T-helper 22 cell (primary cell): ENCODE measurements at regions not wholly inside any gene's neighbourhood (a gene's known extent, or its start where the extent isn't known, plus 50 kb on each side); places are given as distances from the start of the nearest gene placed in this dataset.
"Not testable (repeated sequence)": the region's sequence is repeated elsewhere in the genome, so short reads cannot be mapped to it uniquely, and the experiment has no call there.

Experiments
- DNase-seq: peaks from one replicate; pipeline ENCODE4 v3.0.0-alpha.2; 2020; ENCODE audit warnings: low read depth

GRCh38 chr13:85601526-85601925 is 197.7 kb downstream of the SLITRK6 start:
- no peak for DNase-seq

GRCh38 chr13:85597790-85598500 is 201.3 kb downstream of the SLITRK6 start:
- DNase-seq, result no peak

DNA sequence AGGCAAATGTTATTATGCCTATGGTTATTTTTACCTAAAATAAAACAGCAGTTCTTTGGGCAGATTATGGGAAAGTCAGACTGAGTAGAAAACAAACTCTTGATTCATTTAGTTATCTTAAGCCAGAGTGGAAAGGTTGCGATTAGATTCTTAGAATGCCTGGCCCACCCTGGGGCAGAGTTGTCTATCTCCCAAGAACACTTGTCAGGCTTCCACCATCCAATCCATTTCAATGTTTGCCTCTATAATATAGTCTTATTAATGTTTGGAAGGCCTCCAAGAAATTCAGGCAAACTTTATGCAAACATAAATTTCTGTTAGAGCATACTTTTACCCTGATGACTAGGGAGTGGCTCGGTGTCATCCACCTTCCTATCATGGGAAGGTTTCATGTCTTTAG is 207.0 kb downstream of the SLITRK6 start:
- no peak for DNase-seq

DNA sequence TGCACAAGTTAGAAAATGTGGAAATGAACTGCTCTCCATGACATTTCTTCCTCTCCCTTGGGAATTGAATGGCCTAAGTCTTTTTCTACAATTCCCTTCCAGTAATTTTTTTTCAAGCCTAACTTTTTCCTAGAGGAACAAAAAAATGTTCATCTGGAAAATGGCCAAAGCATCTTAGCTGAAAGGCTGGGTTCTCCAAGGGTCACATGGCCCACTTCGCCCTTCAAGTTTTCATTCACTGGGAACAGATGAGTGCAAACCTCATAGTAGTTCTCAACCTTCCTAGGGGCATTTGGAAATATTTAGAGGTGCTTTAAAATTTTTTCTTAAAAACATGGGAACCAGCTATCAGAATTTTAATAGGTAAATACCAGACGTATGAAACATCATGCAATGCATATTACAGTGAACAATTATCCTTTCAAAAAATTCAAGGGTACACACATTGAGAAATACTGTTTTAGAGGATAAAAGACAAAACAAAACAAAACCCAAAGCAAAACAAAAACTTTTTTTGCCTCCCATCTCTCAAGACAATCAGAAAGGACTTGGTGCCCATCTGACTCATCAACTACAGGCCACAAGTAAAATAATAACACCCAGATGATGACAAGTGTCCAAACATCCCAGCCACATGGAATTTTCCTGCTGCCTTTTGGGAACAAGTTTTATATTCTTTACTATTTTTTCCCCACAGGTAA is 208.8 kb downstream of the SLITRK6 start:
- DNase-seq, result no peak

GRCh38 chr13:85589021-85589420 is 210.2 kb downstream of the SLITRK6 start:
- no peak for DNase-seq

DNA sequence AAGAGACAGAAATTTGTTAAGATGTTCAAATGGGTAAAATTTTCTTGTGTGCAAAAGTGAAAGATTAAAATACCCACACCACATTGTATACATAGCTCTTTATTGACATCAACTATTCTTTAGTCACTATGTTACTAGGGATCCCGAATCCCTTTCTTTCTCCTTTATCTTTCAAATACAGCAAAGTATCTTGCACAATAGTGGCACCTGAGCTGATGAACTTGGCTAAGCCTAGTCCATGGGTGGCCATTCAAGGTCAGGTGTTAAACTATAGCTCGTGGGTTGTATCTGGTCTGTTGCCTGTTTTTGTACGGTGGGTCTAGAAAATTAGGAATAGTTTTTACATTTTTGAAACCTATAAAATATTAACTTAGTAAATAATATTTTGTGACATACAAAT is 210.9 kb downstream of the SLITRK6 start:
- DNase-seq, result no peak

DNA sequence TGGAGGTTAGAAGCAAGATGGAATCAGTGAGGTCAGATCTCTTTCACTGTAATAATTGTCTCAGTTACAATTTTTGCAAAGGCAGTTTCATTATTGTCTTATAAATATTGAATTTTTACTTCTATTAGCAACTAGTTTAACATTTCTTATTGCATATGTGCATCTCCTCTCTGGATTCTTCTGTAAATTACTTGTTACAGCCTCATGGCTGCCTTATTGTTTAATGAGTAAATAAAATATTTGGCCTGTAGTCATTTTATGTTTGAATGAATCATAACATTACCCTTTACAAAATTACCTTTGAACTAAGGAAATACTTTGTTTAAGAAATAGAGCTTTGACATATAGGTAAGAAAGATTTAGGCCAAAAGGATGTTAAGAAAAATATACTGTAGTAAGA is 212.4 kb downstream of the SLITRK6 start:
- DNase-seq, result no peak

DNA sequence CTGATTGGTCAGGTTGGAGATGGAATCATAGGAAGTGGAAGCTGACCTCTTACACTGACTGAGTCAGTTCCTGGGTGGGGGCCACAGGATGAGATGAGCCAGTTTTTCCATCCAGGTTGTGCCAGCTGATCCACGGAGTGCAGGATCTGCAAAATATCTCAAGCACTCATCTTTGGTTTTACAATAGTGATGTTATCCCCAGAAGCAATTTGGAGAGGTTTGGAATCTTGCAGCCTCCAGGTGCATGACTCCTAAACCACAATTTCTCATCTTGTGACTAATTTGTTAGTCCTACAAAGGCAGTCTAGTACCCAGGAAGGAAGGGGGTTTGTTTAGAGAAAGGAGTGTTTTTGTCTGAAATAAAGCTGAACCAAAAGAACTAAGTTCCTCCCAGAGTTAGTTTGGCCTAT is 212.8 kb downstream of the SLITRK6 start:
- no peak for DNase-seq

DNA sequence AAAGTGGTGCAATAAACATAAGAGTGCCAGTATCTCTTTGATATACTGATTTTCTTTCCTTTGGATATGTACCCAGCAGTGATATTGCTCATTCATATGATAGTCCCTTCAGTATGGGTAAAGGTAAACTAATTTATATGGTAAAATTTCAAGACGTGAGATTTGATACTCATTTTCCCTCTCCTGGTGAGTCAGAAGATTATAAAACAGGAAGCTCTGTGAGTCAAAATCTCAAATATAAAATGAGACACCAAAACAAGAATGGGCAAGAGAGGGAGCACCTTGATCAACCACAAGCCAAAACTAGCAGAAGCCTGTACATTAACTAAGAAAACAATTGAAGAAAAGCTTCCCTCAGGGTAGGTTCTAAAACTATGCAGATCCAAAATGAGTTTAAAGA is 216.3 kb downstream of the SLITRK6 start:
- DNase-seq, result no peak

GRCh38 chr13:85575110-85575509 is 224.1 kb downstream of the SLITRK6 start:
- DNase-seq, result no peak

GRCh38 chr13:85567909-85568308 is 231.3 kb downstream of the SLITRK6 start:
- DNase-seq, result no peak

DNA sequence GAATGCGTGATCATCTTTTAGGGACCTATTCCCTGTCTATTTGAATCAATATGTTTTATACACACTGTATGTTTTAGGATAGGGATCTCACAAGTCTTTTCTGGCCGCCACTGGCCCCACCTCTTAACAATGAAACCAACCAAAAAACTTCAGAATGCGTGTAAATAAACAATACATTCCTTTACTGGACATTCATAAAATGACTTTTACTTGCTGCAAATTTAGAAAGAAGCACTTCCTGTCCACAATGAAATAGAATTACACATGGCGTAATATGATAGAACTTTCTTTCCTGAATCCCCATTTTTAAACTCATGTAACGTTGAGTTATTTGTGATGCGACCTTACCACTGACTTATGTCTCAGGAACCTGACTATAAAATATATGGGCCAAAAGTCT is 233.6 kb downstream of the SLITRK6 start:
- DNase-seq, result no peak

- no peak for DNase-seq
Measured at GRCh38 chr13:85564598-85564997, 234.6 kb downstream of the SLITRK6 start.

DNA sequence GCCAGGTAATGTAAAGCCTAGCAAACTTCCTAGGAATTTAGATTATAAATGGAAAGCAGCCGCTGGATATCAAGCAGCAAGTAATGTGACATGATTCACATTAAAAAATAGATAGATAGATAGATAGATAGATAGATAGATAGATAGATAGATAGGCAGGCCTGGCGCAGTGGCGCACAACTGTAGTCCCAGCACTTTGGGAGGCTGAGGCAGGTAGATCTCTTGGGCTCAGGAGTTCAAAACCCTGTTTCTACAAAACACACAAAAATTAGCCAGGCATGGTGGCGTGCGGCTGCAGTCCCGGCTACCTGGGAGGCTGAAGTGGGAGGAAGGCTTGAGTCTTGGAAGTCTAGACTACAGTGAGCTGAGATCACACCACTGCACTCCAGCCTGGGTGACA is 236.9 kb downstream of the SLITRK6 start:
- no peak for DNase-seq

DNA sequence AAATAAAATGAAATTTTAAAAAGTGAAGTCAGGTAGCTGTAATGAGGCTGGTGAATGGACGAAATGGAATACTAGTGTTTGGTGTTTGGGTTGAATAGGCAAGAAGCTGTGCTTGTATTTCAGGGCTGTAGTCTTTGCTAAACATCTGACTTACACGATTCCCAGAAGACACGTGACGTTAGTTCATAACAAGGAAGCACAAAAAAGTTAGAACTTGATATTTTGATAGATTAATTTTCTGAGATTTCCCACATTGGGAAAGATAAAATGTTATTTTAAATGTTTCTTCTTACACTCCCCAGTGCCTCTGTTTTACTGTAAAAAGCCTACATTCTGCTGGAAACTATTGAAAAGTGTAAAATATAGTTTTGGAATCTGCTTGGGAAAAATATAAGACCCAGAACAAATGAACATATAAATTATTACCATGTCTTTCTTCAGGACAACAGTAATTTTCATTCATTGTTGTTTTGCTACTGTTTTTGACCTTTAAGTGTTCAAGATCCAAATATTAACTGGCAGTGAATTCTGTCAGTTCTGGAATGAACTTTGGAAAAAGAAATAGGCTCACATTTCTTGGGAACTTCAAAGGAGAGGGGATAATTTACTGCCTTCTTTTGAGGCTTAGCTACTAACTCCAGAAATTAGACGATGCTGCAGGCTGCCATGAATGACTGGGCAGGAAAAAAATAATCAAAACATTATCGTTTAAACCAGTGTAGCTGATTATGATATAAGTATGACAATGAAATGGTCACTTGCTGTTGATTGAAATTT is 241.3 kb downstream of the SLITRK6 start:
- no peak for DNase-seq

GRCh38 chr13:85551012-85551411 is 248.2 kb downstream of the SLITRK6 start:
- no peak for DNase-seq

DNA sequence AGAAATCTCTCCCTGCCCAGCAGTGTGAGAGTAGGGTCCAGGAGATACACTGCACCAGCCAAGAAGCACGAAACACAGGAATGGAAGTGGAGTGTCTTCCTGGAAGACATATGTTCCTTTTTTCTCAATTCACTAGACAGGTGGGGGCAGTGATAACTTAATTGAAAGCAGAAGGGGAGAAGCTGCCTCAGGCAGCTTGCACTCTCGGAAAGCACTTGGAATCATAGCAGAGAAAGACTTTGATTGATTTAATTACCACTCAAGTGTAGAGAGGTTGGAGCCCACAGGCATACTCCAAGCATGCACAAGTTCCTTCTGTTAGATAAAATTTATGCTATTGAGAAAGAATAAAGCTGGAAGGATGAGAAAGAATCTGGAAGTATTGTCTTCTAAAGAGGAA is 249.4 kb downstream of the SLITRK6 start:
- no peak for DNase-seq

DNA sequence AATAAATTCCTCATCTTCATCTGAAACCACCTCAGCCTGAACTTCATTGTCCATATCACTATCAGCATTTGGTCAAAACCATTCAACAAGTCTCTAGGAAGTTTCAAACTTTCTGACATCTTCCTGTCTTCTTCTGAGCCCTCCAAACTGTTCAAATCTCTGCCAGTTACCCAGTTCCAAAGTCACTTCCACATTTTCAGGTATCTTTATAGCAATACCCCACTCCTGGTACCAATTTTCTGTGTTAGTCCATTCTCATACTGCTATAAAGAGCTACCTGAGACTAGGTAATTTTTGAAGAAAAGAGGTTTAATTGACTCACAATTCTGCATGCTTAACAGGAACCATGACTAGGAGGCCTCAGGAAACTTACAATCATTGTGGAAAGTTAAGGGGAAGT is 250.4 kb downstream of the SLITRK6 start:
- not testable (repeated sequence) for DNase-seq

GRCh38 chr13:85545771-85546170 is 253.4 kb downstream of the SLITRK6 start:
- DNase-seq, result no peak

GRCh38 chr13:85544756-85545155 is 254.5 kb downstream of the SLITRK6 start:
- DNase-seq, result no peak

DNA sequence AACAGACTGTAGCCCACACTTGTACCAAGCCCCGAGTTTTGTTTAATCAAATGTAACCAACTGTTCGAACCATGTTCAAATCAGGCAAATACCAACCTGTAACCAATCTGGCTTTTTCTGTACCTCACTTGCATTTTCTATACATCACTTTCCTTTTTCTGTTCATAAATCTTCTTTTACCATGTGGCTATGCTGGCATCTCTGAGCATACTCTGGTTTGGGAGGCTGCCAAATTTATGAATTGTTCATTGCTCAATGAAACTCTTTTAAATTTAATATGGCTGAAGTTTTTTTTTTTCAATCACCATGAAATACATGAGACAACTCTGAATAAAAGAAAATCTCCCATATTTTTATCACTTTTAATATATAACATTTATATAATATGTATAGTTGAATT is 256.1 kb downstream of the SLITRK6 start:
- DNase-seq, result no peak

DNA sequence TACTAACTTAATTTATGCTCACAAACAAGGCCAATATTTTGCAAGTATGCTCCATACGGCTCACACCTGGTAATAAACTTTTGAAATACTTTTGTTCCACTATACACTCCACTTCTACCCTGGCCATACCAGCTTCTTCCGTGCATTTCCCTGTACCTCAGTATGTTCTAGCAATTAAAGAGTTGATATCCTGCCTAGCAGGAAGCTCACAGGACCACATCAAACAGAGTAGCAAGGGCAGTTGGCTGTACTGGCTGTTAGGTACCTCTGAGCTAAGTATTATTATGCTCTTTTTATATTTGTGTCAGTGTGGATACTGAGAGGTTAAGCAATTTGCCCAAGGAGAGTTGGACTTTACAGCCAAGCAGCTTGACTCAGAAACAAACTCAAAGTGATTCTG is 257.7 kb downstream of the SLITRK6 start:
- no peak for DNase-seq

DNA sequence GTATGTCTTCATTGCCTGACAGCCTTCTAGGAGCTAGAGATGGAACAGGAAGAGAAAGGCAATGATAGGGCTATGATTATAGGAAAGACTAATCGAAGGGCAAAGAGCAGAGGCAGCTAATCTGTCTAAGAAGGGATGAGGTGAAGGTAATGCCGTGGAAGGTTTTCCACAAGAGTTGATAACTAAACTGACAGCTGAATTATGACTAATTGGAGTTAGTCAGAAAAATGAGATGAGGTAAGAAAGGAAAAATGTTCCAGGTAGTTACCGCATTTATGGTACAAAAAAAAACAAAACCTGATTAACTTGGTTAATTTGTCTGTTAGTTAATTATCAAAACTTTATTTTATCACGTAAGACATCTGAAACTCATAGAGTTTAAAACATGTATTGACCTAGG is 260.3 kb downstream of the SLITRK6 start:
- DNase-seq, result no peak
